Frontal cortex (tissue), 3 donors: ENCODE measurements at regions not wholly inside any gene's neighbourhood (a gene's known extent, or its start where the extent isn't known, plus 50 kb on each side); places are given as distances from the start of the nearest gene placed in this dataset.
"Not testable (repeated sequence)": the region's sequence is repeated elsewhere in the genome, so short reads cannot be mapped to it uniquely, and the experiment has no call there.

Source experiments
- DNase-seq, 2 donors: peaks; one replicate each; pipeline ENCODE4 v3.0.0; 2012; ENCODE audit warnings: low spot score in 2 of 2
- FAIRE-seq: peaks from 2 replicates; lab custom pipeline; 2012; peaks lifted over from hg19 to GRCh38; lab: Jason Lieb, UNC
- donor health status: control.
- donor health status: control.
- donor health status: control.

- no peak for DNase-seq
- no peak for FAIRE-seq
These were observed 159.3 kb upstream of the FOXN3 start for GRCh38 chr14:89576145-89576927.

GRCh38 chr14:89575386-89576061, 158.5 kb upstream of the FOXN3 start:
- DNase-seq (no peak), FAIRE-seq (no peak)

GRCh38 chr14:89574420-89574819, 157.4 kb upstream of the FOXN3 start:
- FAIRE-seq = no peak
- DNase-seq = no peak

- DNase-seq = no peak
- FAIRE-seq = no peak
These were observed 156.3 kb upstream of the FOXN3 start for GRCh38 chr14:89573399-89573657.

GRCh38 chr14:89572596-89573398, 155.8 kb upstream of the FOXN3 start:
- DNase-seq (no peak), FAIRE-seq (no peak)

GRCh38 chr14:89571491-89571890, 154.5 kb upstream of the FOXN3 start:
- DNase-seq (no peak), FAIRE-seq (no peak)

- DNase-seq (no peak), FAIRE-seq (no peak)
These were observed 149.8 kb upstream of the FOXN3 start for GRCh38 chr14:89566644-89567415.

GRCh38 chr14:89566180-89566579, 149.1 kb upstream of the FOXN3 start:
- no peak for DNase-seq
- no peak for FAIRE-seq

GRCh38 chr14:89565607-89566006, 148.6 kb upstream of the FOXN3 start:
- FAIRE-seq = no peak
- DNase-seq = no peak

GRCh38 chr14:89564989-89565388, 148.0 kb upstream of the FOXN3 start:
- DNase-seq (no peak), FAIRE-seq (no peak)

GRCh38 chr14:89564286-89564957, 147.4 kb upstream of the FOXN3 start:
- DNase-seq (no peak), FAIRE-seq (no peak)

- no peak for FAIRE-seq
- no peak for DNase-seq
These were observed 146.4 kb upstream of the FOXN3 start for GRCh38 chr14:89563471-89563870.

GRCh38 chr14:89551955-89552354, 134.9 kb upstream of the FOXN3 start:
- FAIRE-seq (no peak), DNase-seq (no peak)

GRCh38 chr14:89551432-89551831, 134.4 kb upstream of the FOXN3 start:
- no peak for DNase-seq
- no peak for FAIRE-seq

- FAIRE-seq (no peak), DNase-seq (no peak)
These were observed 133.8 kb upstream of the FOXN3 start for GRCh38 chr14:89550821-89551220.

GRCh38 chr14:89549381-89550125, 132.5 kb upstream of the FOXN3 start:
- FAIRE-seq (no peak), DNase-seq (no peak)

- not testable (repeated sequence) for FAIRE-seq, DNase-seq
These were observed 130.0 kb upstream of the FOXN3 start for GRCh38 chr14:89547047-89547446.

- no peak for DNase-seq
- no peak for FAIRE-seq
These were observed 127.7 kb upstream of the FOXN3 start for GRCh38 chr14:89544636-89545301.

- FAIRE-seq = no peak
- peak in 1 of 2 donors; percentile 40 for DNase-seq
These were observed 126.4 kb upstream of the FOXN3 start for GRCh38 chr14:89543425-89543790.
